Endodermal cell (in vitro differentiated cells): ENCODE measurements at regions not wholly inside any gene's neighbourhood (a gene's known extent, or its start where the extent isn't known, plus 50 kb on each side); places are given as distances from the start of the nearest gene placed in this dataset.

Experiments
- DNase-seq: peaks from one replicate; pipeline ENCODE4 v3.0.0-alpha.2; 2017
- H3K27ac ChIP-seq: 2 replicates; pipeline ENCODE4 v1.5.1; 2013; ENCODE audit warnings: mild to moderate bottlenecking, low read depth, low read length, moderate library complexity
- H3K27me3 ChIP-seq: 2 replicates; pipeline ENCODE4 v1.6.1; 2013; ENCODE audit warnings: mild to moderate bottlenecking, low read length, moderate library complexity; ENCODE audit not compliant: insufficient read depth, control insufficient read depth, poor library complexity, severe bottlenecking
- H3K36me3 ChIP-seq: 2 replicates; pipeline ENCODE4 v1.7.0; 2013; ENCODE audit warnings: mild to moderate bottlenecking, low read length, moderate library complexity; ENCODE audit not compliant: control insufficient read depth, insufficient read depth
- H3K4me1 ChIP-seq: one replicate; pipeline ENCODE4 v1.7.0; 2013; ENCODE audit warnings: low read length; ENCODE audit not compliant: control insufficient read depth, insufficient read depth
- H3K4me3 ChIP-seq: 2 replicates; pipeline ENCODE4 v1.5.1; 2013; ENCODE audit warnings: mild to moderate bottlenecking, low read length, moderate library complexity
- H3K9ac ChIP-seq: 2 replicates; pipeline ENCODE4 v1.6.1; 2013; ENCODE audit warnings: mild to moderate bottlenecking, low read length, moderate library complexity; ENCODE audit not compliant: poor library complexity, severe bottlenecking; ENCODE audit errors: extremely low read depth
- H3K9me3 ChIP-seq: 2 replicates; pipeline ENCODE4 v1.6.1; 2013; ENCODE audit warnings: mild to moderate bottlenecking, low read length, moderate library complexity; ENCODE audit not compliant: control insufficient read depth
- H3K27ac Mint-ChIP-seq: 2 replicates; pipeline ENCODE4 v1.8.0; 2020; ENCODE audit warnings: mixed read lengths
- H3K27me3 Mint-ChIP-seq: 2 replicates; pipeline ENCODE4 v1.8.0; 2021; ENCODE audit warnings: mild to moderate bottlenecking, mixed read lengths; ENCODE audit not compliant: insufficient read depth
- H3K36me3 Mint-ChIP-seq: 2 replicates; pipeline ENCODE4 v1.8.0; 2020; ENCODE audit warnings: low read depth, mixed read lengths
- H3K4me1 Mint-ChIP-seq: 2 replicates; pipeline ENCODE4 v1.8.0; 2020; ENCODE audit warnings: mixed read lengths
- H3K4me3 Mint-ChIP-seq: 2 replicates; pipeline ENCODE4 v1.8.0; 2020; ENCODE audit warnings: mild to moderate bottlenecking, moderate library complexity, mixed read lengths
- H3K9me3 Mint-ChIP-seq: 2 replicates; pipeline ENCODE4 v1.8.0; 2020; ENCODE audit warnings: mild to moderate bottlenecking, mixed read lengths
- WGBS, 2 experiments: methylation state at CpG; one replicate each; pipeline versions ENCODE4 v1.1.5 to v1.1.7; 2013; ENCODE audit warnings: missing lambda C conversion rate in 2 of 2, mixed read lengths in 1 of 2; ENCODE audit not compliant: insufficient coverage in 1 of 2, insufficient read length in 1 of 2; 5-methylcytosine and 5-hydroxymethylcytosine counted together
- TF ChIP-seq, protein P1 (sequence below): fragments of 200-600 bp; sonication (generic); conservative IDR thresholded peaks from 2 replicates; pipeline ENCODE4 v1.5.0; 2021; ENCODE audit warnings: antibody characterized with exemption, mild to moderate bottlenecking

GRCh38 chr6:117165911-117166499 lies 99.4 kb upstream of the VGLL2 start:
- no peak overlapping the region for H3K27ac ChIP-seq
- H3K4me1 ChIP-seq: no peaks in the 10 kb centered on the region
- H3K9ac ChIP-seq: no peak overlapping the region
- WGBS, 2 experiments: 89% methylated on average over 2 of the region's 2 CpGs; no CpG with 5 or more reads in 1 of the 2 experiments
- Mint-ChIP-seq H3K4me1 (peaks cover 5% of the 10 kb centered on the region), H3K36me3 (no peaks in the 10 kb centered on the region), H3K27ac (no peak overlapping the region), H3K9me3 (no peaks in the 10 kb centered on the region), H3K27me3 (no peaks in the 10 kb centered on the region), H3K4me3 (no peak overlapping the region)
- H3K36me3 ChIP-seq: no peaks in the 10 kb centered on the region
- H3K9me3 ChIP-seq: no peaks in the 10 kb centered on the region
- TF ChIP-seq, protein P1, sequence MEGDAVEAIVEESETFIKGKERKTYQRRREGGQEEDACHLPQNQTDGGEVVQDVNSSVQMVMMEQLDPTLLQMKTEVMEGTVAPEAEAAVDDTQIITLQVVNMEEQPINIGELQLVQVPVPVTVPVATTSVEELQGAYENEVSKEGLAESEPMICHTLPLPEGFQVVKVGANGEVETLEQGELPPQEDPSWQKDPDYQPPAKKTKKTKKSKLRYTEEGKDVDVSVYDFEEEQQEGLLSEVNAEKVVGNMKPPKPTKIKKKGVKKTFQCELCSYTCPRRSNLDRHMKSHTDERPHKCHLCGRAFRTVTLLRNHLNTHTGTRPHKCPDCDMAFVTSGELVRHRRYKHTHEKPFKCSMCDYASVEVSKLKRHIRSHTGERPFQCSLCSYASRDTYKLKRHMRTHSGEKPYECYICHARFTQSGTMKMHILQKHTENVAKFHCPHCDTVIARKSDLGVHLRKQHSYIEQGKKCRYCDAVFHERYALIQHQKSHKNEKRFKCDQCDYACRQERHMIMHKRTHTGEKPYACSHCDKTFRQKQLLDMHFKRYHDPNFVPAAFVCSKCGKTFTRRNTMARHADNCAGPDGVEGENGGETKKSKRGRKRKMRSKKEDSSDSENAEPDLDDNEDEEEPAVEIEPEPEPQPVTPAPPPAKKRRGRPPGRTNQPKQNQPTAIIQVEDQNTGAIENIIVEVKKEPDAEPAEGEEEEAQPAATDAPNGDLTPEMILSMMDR: no peak
- no peak overlapping the region for H3K4me3 ChIP-seq
- no peaks in the 10 kb centered on the region for H3K27me3 ChIP-seq
- no peak for DNase-seq

DNA sequence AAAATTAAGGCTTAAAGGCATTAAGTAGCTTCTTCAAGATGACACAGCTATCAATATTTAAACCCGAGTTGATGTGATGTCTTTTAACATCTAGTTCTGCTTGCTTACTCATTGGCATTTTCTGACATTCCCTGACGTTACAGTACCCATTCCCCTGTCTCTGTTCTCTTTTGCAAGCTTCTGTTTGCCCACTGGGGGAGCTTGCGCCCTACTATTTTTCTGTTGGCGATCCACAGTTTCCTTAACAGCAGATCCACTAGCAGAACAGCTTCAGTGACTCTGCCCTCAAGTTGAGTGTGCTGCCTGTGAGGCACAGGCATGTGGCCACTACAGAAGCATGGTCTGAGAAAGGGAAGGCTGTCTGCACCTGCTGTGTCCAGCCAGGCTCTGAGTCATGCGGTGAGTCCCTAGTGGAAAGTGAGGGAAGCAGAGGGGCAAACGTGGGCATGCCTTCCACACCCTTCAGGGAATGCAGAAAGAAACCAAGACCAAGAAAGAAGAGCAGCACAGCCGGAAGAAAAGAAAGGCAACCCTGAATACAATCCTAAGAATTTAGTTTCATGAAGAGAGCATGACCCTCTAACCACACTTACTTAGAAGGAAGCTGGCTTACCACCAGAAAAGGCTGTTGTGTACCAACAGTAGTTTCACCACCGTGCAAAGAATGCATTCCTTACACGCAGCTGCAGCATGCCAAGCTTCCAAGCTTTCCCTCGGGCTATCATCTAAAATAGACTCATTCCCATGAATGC lies 97.7 kb upstream of the VGLL2 start:
- H3K9ac ChIP-seq: no peak overlapping the region
- H3K9me3 ChIP-seq: peaks cover 1% of the 10 kb centered on the region
- Mint-ChIP-seq H3K4me3 (no peak overlapping the region), H3K27me3 (no peaks in the 10 kb centered on the region), H3K36me3 (no peaks in the 10 kb centered on the region), H3K4me1 (peaks cover 5% of the 10 kb centered on the region), H3K9me3 (peaks cover 5% of the 10 kb centered on the region), H3K27ac (no peak overlapping the region)
- WGBS, 2 experiments: 78 to 82% methylated on average over 9 to 10 of the region's 10 CpGs
- TF ChIP-seq, protein P1: peak; percentile 65
- no peak overlapping the region for H3K27ac ChIP-seq
- H3K4me1 ChIP-seq: no peaks in the 10 kb centered on the region
- no peak overlapping the region for H3K4me3 ChIP-seq
- no peaks in the 10 kb centered on the region for H3K36me3 ChIP-seq
- no peaks in the 10 kb centered on the region for H3K27me3 ChIP-seq
- peak; percentile 61 for DNase-seq

DNA sequence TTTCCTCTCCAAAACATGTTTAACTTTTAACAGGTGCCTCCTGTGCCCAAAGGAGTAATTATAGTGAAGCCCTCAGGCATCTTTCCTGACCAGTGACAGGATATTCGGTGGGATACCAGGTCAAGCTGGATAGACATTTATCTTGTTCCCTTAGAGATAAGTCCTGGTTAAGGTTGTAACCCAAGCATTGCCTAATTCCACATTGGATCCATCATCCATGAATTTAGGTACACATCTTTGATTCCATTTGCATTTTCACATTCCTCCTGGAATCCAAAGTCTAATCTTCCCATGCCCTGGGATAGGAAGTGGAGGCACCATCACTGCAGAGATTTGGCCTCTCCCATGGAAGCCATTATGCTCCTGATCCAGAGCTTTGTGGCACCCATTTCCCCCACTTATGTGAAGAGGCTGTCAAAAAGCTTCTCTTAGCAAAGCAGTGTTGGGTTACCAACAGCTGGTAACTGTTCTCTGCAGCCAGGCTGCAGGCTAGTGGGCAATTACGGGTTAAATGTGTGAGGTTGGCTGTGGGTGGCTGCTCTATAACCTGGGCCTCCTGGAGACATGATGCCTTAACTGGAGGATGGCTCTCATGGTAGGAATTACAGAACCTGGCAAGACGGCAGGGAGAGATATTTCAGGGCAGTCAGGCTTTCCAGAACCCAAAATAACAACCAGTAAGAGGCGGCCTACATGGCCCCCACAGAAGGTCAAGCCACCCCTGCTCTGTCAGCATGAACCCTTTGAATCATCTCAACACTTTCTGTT lies 96.9 kb upstream of the VGLL2 start:
- Mint-ChIP-seq H3K9me3 (peaks cover 5% of the 10 kb centered on the region), H3K4me3 (no peak overlapping the region), H3K27me3 (no peaks in the 10 kb centered on the region), H3K27ac (no peak overlapping the region), H3K4me1 (peaks cover 5% of the 10 kb centered on the region), H3K36me3 (no peaks in the 10 kb centered on the region)
- TF ChIP-seq, protein P1: no peak
- peaks cover 7% of the 10 kb centered on the region for H3K9me3 ChIP-seq
- H3K27ac ChIP-seq: no peak overlapping the region
- H3K4me3 ChIP-seq: no peak overlapping the region
- no peaks in the 10 kb centered on the region for H3K36me3 ChIP-seq
- no peaks in the 10 kb centered on the region for H3K27me3 ChIP-seq
- 94 to 100% methylated on average over 2 to 4 of the region's 4 CpGs for WGBS, 2 experiments
- no peaks in the 10 kb centered on the region for H3K4me1 ChIP-seq
- no peak for DNase-seq
- H3K9ac ChIP-seq: no peak overlapping the region
